ENCODE measurements at regions not wholly inside any gene's neighbourhood (a gene's known extent, or its start where the extent isn't known, plus 50 kb on each side); places are given as distances from the start of the nearest gene placed in this dataset.

GRCh38 chr12:33832900-33833299 is 189.4 kb upstream of the ALG10 start:
- no peak overlapping the region for H3K4me3 ChIP-seq (ENCODE audit: low read length)
- TF ChIP-seq, protein P1, sequence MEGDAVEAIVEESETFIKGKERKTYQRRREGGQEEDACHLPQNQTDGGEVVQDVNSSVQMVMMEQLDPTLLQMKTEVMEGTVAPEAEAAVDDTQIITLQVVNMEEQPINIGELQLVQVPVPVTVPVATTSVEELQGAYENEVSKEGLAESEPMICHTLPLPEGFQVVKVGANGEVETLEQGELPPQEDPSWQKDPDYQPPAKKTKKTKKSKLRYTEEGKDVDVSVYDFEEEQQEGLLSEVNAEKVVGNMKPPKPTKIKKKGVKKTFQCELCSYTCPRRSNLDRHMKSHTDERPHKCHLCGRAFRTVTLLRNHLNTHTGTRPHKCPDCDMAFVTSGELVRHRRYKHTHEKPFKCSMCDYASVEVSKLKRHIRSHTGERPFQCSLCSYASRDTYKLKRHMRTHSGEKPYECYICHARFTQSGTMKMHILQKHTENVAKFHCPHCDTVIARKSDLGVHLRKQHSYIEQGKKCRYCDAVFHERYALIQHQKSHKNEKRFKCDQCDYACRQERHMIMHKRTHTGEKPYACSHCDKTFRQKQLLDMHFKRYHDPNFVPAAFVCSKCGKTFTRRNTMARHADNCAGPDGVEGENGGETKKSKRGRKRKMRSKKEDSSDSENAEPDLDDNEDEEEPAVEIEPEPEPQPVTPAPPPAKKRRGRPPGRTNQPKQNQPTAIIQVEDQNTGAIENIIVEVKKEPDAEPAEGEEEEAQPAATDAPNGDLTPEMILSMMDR (IDR thresholded peaks at IDR 0.05; ENCODE audit: poor library complexity, severe bottlenecking), result no peak
- no peak for TF ChIP-seq EP300 (conservative IDR thresholded peaks at IDR 0.05; ENCODE audit: poor library complexity, severe bottlenecking)
- TF ChIP-seq REST (IDR thresholded peaks at IDR 0.05; ENCODE audit: borderline replicate concordance), result no peak
- TF ChIP-seq MXI1 (conservative IDR thresholded peaks at IDR 0.05; ENCODE audit: poor library complexity, severe bottlenecking), result no peak
- no peak for TF ChIP-seq EZH2 (IDR thresholded peaks at IDR 0.05; ENCODE audit: borderline replicate concordance, insufficient read depth, low read length, poor library complexity, severe bottlenecking)
- TF ChIP-seq POLR2AphosphoS5 (IDR thresholded peaks at IDR 0.05), result no peak
- no peak overlapping the region for H3K27ac ChIP-seq (ENCODE audit: low read length)
- H3K9me3 ChIP-seq (ENCODE audit: low read length), result no peaks in the 10 kb centered on the region
- H3K79me2 ChIP-seq (replicated peaks; ENCODE audit: insufficient read depth, low read length), result no peaks in the 10 kb centered on the region
- no peaks in the 10 kb centered on the region for H3K27me3 ChIP-seq (ENCODE audit: insufficient read depth, low read depth, low read length)
- H3K9me2 ChIP-seq (ENCODE audit: insufficient read depth, low read length), result no peaks in the 10 kb centered on the region
- no peak overlapping the region for H3K9ac ChIP-seq (ENCODE audit: low read length)
- H2AFZ ChIP-seq (ENCODE audit: low read depth, low read length), result no peak overlapping the region
- H4K20me1 ChIP-seq (ENCODE audit: insufficient read depth), result no peaks in the 10 kb centered on the region
- no peaks in the 10 kb centered on the region for H3K36me3 ChIP-seq (ENCODE audit: insufficient read depth, low read length)
- no peaks in the 10 kb centered on the region for H3F3A ChIP-seq (ENCODE audit: insufficient read depth, low read length, poor library complexity, severe bottlenecking)
- no peak overlapping the region for H3K4me2 ChIP-seq (ENCODE audit: low read length)

DNA sequence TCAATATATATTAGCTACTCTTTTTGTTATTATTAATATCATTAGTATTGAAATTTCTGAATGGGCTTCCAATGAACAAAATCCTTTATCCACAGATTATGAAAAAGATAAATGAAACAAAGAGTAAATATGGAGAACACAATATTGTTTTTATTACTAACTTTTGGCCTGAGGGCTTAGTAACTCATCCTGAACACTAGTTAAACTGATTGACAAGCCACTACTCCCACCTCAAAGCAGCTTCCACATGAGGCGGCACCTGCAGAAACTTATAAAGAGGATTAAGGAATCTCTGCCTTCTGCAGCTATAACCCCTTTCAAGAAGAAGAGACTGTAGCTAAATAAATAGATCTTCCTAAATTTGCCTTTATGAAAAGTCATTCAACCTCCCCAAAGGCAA is 187.6 kb upstream of the ALG10 start:
- H3K9me2 ChIP-seq (ENCODE audit: insufficient read depth, low read length), result no peaks in the 10 kb centered on the region
- H3K9ac ChIP-seq (ENCODE audit: low read length), result no peak overlapping the region
- no peaks in the 10 kb centered on the region for H3K36me3 ChIP-seq (ENCODE audit: insufficient read depth, low read length)
- TF ChIP-seq SMC3 (conservative IDR thresholded peaks at IDR 0.05; ENCODE audit: poor library complexity) (no peak), EP300 (conservative IDR thresholded peaks at IDR 0.05; ENCODE audit: poor library complexity, severe bottlenecking) (no peak)
- H4K20me1 ChIP-seq (ENCODE audit: insufficient read depth), result no peaks in the 10 kb centered on the region
- no peaks in the 10 kb centered on the region for H3F3A ChIP-seq (ENCODE audit: insufficient read depth, low read length, poor library complexity, severe bottlenecking)
- H3K9me3 ChIP-seq (ENCODE audit: low read length), result no peaks in the 10 kb centered on the region
- no peak overlapping the region for H3K4me3 ChIP-seq (ENCODE audit: low read length)
- H2AFZ ChIP-seq (ENCODE audit: low read depth, low read length), result no peak overlapping the region
- no peaks in the 10 kb centered on the region for H3K79me2 ChIP-seq (replicated peaks; ENCODE audit: insufficient read depth, low read length)
- no peak overlapping the region for H3K27ac ChIP-seq (ENCODE audit: low read length)
- H3K27me3 ChIP-seq (ENCODE audit: insufficient read depth, low read depth, low read length), result no peaks in the 10 kb centered on the region
- no peak overlapping the region for H3K4me2 ChIP-seq (ENCODE audit: low read length)

DNA sequence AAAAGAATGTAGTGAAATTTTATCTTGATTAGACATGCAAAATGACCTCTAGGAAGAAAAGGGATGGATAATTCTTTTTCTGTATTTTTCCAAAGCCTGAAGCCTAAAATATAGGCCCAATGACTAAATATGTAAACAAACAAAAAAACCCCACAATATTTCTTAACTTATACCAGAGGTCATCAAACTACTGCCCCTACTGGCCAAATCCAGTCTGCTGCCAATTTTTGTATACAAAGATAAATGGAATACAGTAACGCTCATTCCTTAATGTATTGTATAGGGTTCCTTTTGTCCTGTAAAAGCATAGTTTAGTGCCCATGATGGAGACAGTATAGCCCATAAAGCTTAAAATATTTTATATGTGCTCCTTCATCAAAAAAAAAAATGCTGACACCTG is 145.7 kb upstream of the ALG10 start:
- Histone ChIP-seq H3K27me3 (ENCODE audit: insufficient read depth, low read depth, low read length) (no peaks in the 10 kb centered on the region), H3K9me2 (ENCODE audit: insufficient read depth, low read length) (no peaks in the 10 kb centered on the region), H3K9ac (ENCODE audit: low read length) (no peak overlapping the region), H4K20me1 (ENCODE audit: insufficient read depth) (no peaks in the 10 kb centered on the region), H3K9me3 (ENCODE audit: low read length) (no peaks in the 10 kb centered on the region), H3K79me2 (replicated peaks; ENCODE audit: insufficient read depth, low read length) (no peaks in the 10 kb centered on the region), H3F3A (ENCODE audit: insufficient read depth, low read length, poor library complexity, severe bottlenecking) (no peaks in the 10 kb centered on the region), H3K27ac (ENCODE audit: low read length) (no peak overlapping the region), H3K4me3 (ENCODE audit: low read length) (no peak overlapping the region), H2AFZ (ENCODE audit: low read depth, low read length) (no peak overlapping the region), H3K4me2 (ENCODE audit: low read length) (no peak overlapping the region), H3K36me3 (ENCODE audit: insufficient read depth, low read length) (no peaks in the 10 kb centered on the region)
- TF ChIP-seq REST (IDR thresholded peaks at IDR 0.05; ENCODE audit: borderline replicate concordance) (no peak), MXI1 (conservative IDR thresholded peaks at IDR 0.05; ENCODE audit: poor library complexity, severe bottlenecking) (no peak), RAD21 (conservative IDR thresholded peaks at IDR 0.05) (no peak), EP300 (conservative IDR thresholded peaks at IDR 0.05; ENCODE audit: poor library complexity, severe bottlenecking) (no peak), SMC3 (conservative IDR thresholded peaks at IDR 0.05; ENCODE audit: poor library complexity) (no peak), TAF1 (IDR thresholded peaks at IDR 0.05; ENCODE audit: low read depth) (no peak), EZH2 (IDR thresholded peaks at IDR 0.05; ENCODE audit: borderline replicate concordance, insufficient read depth, low read length, poor library complexity, severe bottlenecking) (no peak), POLR2AphosphoS5 (IDR thresholded peaks at IDR 0.05) (no peak)
- TF ChIP-seq, protein P1 (IDR thresholded peaks at IDR 0.05; ENCODE audit: poor library complexity, severe bottlenecking), result no peak

Measured in neural cell (in vitro differentiated cells).